DMS79 treated with DMSO at 0.1 percent for 48 hours (cell line): ENCODE measurements at regions not wholly inside any gene's neighbourhood (a gene's known extent, or its start where the extent isn't known, plus 50 kb on each side); places are given as distances from the start of the nearest gene placed in this dataset.
"Not testable (repeated sequence)": the region's sequence is repeated elsewhere in the genome, so short reads cannot be mapped to it uniquely, and the experiment has no call there.

Experiments
- DNase-seq: peaks from one replicate; lab custom pipeline; 2025; lab: John Stamatoyannopoulos, UW

DNA sequence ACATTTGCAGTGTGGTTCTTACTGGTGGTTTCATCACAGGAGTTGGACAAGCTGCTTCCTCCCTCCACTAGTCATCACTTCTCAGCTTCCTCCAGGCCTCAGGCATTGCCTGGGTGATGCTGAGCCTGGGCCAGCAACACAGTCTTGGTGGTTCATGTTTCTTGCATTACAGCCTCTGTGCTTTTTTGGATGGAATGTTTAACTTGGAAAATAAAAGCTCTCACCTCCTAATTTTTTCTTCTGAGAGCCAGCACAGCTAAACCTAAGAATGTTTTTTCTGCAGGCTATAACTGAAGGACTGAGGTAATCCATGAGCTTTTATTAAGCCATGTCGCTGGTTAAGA, 66.1 kb upstream of the RHOU start:
- no peak for DNase-seq

DNA sequence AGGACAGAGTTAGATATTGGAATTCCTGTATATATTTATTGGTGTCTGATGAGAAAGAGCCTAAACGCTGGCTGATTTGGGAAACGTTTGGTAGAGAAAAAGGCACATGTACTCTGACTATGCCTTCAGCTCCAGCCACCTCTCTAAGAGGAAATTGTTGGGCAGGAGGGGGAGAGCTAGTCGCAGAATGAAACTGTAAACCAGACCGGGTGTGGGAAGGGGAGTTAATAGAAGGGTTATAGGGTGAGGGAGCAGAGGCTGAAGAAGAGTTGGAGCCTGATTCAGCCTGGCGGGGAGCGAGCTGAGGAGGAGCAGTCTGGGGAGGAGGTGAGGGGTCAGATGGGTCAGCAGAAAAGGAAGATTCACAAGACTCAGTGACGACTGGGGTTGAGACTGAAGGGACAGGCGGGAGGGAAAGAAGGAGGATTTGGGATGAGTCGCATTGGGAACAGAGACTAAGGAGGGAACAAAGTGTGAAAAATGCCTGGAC, 54.2 kb upstream of the RHOU start:
- not testable (repeated sequence) for DNase-seq

- DNase-seq: no peak
Observed at GRCh38 chr1:228683428-228683827, 51.9 kb upstream of the RHOU start.

GRCh38 chr1:228684607-228685006, 50.7 kb upstream of the RHOU start:
- DNase-seq: no peak

DNA sequence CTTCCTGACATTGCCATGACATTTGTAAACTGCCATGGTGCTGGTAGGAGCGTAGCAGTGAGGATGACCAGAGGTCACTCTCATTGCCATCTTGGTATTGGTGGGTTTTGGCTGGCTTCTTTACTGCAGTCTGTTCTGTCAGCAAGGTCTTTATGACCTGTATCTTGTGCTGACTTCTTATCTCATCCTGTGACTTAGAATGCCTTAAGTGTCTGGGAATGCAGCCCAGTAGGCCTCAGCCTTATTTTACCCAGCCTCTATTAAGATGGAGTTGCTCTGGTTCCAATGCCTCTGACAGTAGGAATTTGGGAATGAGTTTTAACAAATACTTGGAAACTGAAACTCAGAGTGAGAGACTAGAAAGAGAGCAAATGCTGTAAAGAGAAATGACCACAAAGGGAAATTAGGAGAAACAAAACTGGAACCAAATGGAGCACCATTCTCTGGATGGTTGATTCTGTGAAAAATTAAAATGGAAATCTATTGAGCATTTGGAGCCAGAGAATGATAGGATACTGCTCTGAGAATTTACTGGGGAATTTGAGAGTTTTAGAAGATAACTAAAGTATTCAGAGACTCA, 50.1 kb upstream of the RHOU start:
- no peak for DNase-seq
